ENCODE measurements at regions not wholly inside any gene's neighbourhood (a gene's known extent, or its start where the extent isn't known, plus 50 kb on each side); places are given as distances from the start of the nearest gene placed in this dataset.
A peak's percentile ranks its signal among the peaks of the same experiment; 100 is the strongest.

- no peak for DNase-seq
Measured at GRCh38 chr14:93870377-93870776, 56.8 kb upstream of the FAM181A start.

GRCh38 chr14:93869427-93869826, 57.7 kb upstream of the FAM181A start:
- no peak for DNase-seq

GRCh38 chr14:93868165-93868564, 59.0 kb upstream of the FAM181A start:
- DNase-seq: no peak

GRCh38 chr14:93862265-93862664, 64.9 kb upstream of the FAM181A start:
- peak; percentile 41 for DNase-seq

- no peak for DNase-seq
Measured at GRCh38 chr14:93861836-93862235, 65.3 kb upstream of the FAM181A start.

- peak; percentile 84 for DNase-seq
Measured at GRCh38 chr14:93859957-93860356, 67.2 kb upstream of the FAM181A start.

- no peak for DNase-seq
Measured at GRCh38 chr14:93858896-93859295, 68.2 kb upstream of the FAM181A start.

- DNase-seq: no peak
Measured at GRCh38 chr14:93857500-93858283, 69.4 kb upstream of the PRIMA1 start.

- no peak for DNase-seq
Measured at GRCh38 chr14:93857081-93857480, 68.8 kb upstream of the PRIMA1 start.

- DNase-seq: peak; percentile 49
Measured at GRCh38 chr14:93855737-93856136, 67.5 kb upstream of the PRIMA1 start.

GRCh38 chr14:93847473-93847872, 59.2 kb upstream of the PRIMA1 start:
- DNase-seq: no peak

- no peak for DNase-seq
Measured at GRCh38 chr14:93838238-93838637, 50.0 kb upstream of the PRIMA1 start.
